ENCODE measurements at regions not wholly inside any gene's neighbourhood (a gene's known extent, or its start where the extent isn't known, plus 50 kb on each side); places are given as distances from the start of the nearest gene placed in this dataset.

DNA sequence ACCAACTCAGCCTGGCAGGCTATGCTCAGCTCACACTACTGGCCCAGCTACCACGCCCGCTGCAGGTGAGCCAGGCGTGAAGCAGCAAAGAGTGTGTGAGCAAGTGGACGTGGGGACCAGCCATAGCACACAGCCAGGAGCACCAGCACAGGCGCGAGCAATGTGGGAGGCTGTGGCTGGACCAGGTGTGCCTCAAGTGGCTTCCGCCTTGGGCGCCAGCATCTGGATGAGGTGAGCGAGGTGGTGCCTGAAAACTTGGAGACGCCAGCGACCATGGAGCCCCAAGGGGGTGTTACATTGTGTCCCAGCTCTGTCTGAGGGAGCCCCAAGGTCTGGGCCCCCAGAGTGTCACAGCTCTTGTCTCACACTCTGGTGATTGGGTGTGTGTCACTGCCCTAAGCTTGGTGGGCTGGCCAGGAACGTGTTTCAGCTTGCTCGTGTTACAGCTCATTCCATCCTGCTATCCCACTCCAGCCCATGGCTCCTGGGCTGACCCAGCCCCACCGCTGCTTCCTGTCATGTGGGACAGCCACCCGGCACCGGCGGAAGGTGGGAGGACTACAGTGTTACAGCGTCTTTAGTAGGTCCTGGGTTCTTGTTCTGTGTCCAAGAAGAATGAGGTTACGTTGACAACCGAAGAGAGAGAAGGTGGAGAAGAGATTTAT, 508.0 kb upstream of the MMS22L start:
- H3K79me2 ChIP-seq (ENCODE audit: low read depth): no peaks in the 10 kb centered on the region
- H3K9ac ChIP-seq: no peak overlapping the region
- no peaks in the 10 kb centered on the region for H3F3A ChIP-seq (ENCODE audit: low read depth)
- no peaks in the 10 kb centered on the region for H3K4me1 ChIP-seq
- H3K27ac Mint-ChIP-seq: no peak overlapping the region
- no peaks in the 10 kb centered on the region for H3K36me3 Mint-ChIP-seq
- no peaks in the 10 kb centered on the region for H3K9me3 ChIP-seq (ENCODE audit: low read depth)
- no peak for DNase-seq (ENCODE audit: low spot score)
- no peaks in the 10 kb centered on the region for H3K27me3 ChIP-seq
- no peaks in the 10 kb centered on the region for H3K27me3 Mint-ChIP-seq (ENCODE audit: insufficient read depth, low read depth)
- H3K9me3 Mint-ChIP-seq: peaks cover 23% of the 10 kb centered on the region
- H3K4me2 ChIP-seq: no peak overlapping the region
- H3K27ac ChIP-seq: no peak overlapping the region
- H3K36me3 ChIP-seq: peaks cover 4% of the 10 kb centered on the region
- H3K4me1 Mint-ChIP-seq: no peaks in the 10 kb centered on the region
- no peaks in the 10 kb centered on the region for H4K20me1 ChIP-seq (ENCODE audit: low read depth)
- TF ChIP-seq, protein P1, sequence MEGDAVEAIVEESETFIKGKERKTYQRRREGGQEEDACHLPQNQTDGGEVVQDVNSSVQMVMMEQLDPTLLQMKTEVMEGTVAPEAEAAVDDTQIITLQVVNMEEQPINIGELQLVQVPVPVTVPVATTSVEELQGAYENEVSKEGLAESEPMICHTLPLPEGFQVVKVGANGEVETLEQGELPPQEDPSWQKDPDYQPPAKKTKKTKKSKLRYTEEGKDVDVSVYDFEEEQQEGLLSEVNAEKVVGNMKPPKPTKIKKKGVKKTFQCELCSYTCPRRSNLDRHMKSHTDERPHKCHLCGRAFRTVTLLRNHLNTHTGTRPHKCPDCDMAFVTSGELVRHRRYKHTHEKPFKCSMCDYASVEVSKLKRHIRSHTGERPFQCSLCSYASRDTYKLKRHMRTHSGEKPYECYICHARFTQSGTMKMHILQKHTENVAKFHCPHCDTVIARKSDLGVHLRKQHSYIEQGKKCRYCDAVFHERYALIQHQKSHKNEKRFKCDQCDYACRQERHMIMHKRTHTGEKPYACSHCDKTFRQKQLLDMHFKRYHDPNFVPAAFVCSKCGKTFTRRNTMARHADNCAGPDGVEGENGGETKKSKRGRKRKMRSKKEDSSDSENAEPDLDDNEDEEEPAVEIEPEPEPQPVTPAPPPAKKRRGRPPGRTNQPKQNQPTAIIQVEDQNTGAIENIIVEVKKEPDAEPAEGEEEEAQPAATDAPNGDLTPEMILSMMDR (IDR thresholded peaks at IDR 0.05): no peak
- TF ChIP-seq EZH2phosphoT487 (IDR thresholded peaks at IDR 0.05) (no peak), EZH2 (IDR thresholded peaks at IDR 0.05) (no peak)
- no peak overlapping the region for H3K4me3 Mint-ChIP-seq
- H2AFZ ChIP-seq (replicated peaks): no peak overlapping the region
- H3K4me3 ChIP-seq: no peak overlapping the region

DNA sequence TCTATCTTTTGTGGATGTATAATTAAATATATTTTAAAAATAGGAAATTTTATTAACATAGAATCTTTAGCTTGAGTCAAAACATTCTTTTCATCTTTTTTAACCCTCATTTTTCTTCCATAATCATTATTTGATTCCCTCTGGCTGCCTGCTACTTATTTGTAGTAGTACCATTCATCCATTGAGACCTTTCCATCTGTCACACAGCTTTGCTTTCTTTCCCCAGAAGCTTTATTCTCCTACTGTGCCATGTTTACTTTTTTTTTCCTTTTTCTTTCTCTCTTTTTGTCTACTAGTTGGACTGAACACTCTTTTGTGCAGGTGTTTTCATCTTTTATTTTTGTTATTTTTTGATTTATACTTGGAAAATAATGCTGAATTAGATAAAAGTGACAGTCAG, 522.6 kb upstream of the MMS22L start:
- Histone ChIP-seq H3K27me3 (no peaks in the 10 kb centered on the region), H4K20me1 (ENCODE audit: low read depth) (no peaks in the 10 kb centered on the region), H3K36me3 (no peaks in the 10 kb centered on the region), H3K4me1 (peaks cover 6% of the 10 kb centered on the region), H3K27ac (no peak overlapping the region), H2AFZ (replicated peaks) (no peak overlapping the region), H3K9ac (no peak overlapping the region), H3K9me3 (ENCODE audit: low read depth) (no peaks in the 10 kb centered on the region), H3K4me2 (no peak overlapping the region), H3K79me2 (ENCODE audit: low read depth) (no peaks in the 10 kb centered on the region), H3F3A (ENCODE audit: low read depth) (no peaks in the 10 kb centered on the region), H3K4me3 (no peak overlapping the region)
- no peak overlapping the region for H3K4me3 Mint-ChIP-seq
- H3K4me1 Mint-ChIP-seq: peaks cover 3% of the 10 kb centered on the region
- no peak for DNase-seq (ENCODE audit: low spot score)
- TF ChIP-seq EZH2phosphoT487 (IDR thresholded peaks at IDR 0.05): no peak
- TF ChIP-seq, protein P1 (IDR thresholded peaks at IDR 0.05): no peak
- H3K9me3 Mint-ChIP-seq: peaks cover 2% of the 10 kb centered on the region
- no peaks in the 10 kb centered on the region for H3K36me3 Mint-ChIP-seq
- H3K27ac Mint-ChIP-seq: no peak overlapping the region
- no peaks in the 10 kb centered on the region for H3K27me3 Mint-ChIP-seq (ENCODE audit: insufficient read depth, low read depth)

DNA sequence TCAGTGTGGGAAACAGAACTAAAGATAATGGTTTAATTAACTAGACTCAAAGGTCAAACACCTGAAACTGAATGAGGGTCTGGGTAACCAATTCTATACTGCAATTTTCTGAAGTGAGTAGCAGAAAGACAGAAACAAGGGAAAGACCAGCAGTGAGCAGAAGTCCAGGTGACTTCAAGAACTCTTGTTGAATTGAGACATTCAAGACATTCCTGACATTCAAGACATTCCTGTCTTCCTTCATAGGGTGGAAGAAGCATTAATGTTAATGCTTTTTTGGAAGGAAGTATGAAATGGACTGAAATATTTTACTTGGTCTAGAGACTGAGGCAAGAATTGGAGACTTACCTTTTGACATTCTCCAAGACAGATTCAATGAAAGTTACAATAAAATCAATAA, 529.9 kb upstream of the MMS22L start:
- Histone ChIP-seq H3K36me3 (no peaks in the 10 kb centered on the region), H4K20me1 (ENCODE audit: low read depth) (no peaks in the 10 kb centered on the region), H3F3A (ENCODE audit: low read depth) (no peaks in the 10 kb centered on the region), H3K4me3 (no peak overlapping the region), H3K9me3 (ENCODE audit: low read depth) (no peaks in the 10 kb centered on the region), H2AFZ (replicated peaks) (peak overlapping the region; percentile 19), H3K4me2 (peak overlapping the region; percentile 15), H3K4me1 (peaks cover 32% of the 10 kb centered on the region), H3K27ac (no peak overlapping the region), H3K27me3 (no peaks in the 10 kb centered on the region), H3K79me2 (ENCODE audit: low read depth) (no peaks in the 10 kb centered on the region), H3K9ac (no peak overlapping the region)
- no peak overlapping the region for H3K4me3 Mint-ChIP-seq
- TF ChIP-seq, protein P1 (IDR thresholded peaks at IDR 0.05): no peak
- TF ChIP-seq EZH2phosphoT487 (IDR thresholded peaks at IDR 0.05) (no peak), EZH2 (IDR thresholded peaks at IDR 0.05) (no peak)
- H3K27ac Mint-ChIP-seq: no peak overlapping the region
- DNase-seq (ENCODE audit: low spot score): no peak
- peaks cover 3% of the 10 kb centered on the region for H3K9me3 Mint-ChIP-seq
- no peaks in the 10 kb centered on the region for H3K27me3 Mint-ChIP-seq (ENCODE audit: insufficient read depth, low read depth)
- H3K36me3 Mint-ChIP-seq: no peaks in the 10 kb centered on the region
- peaks cover 27% of the 10 kb centered on the region for H3K4me1 Mint-ChIP-seq

Data from neural progenitor cell (in vitro differentiated cells).